ENCODE measurements at regions not wholly inside any gene's neighbourhood (a gene's known extent, or its start where the extent isn't known, plus 50 kb on each side); places are given as distances from the start of the nearest gene placed in this dataset.

- TF ChIP-seq CTCF (IDR thresholded peaks at IDR 0.05) (no peak), ZFX (IDR thresholded peaks at IDR 0.05; ENCODE audit: borderline replicate concordance) (no peak)
These were observed 53.3 kb upstream of the SYN3 start for GRCh38 chr22:33111491-33111890.
